ENCODE measurements at regions not wholly inside any gene's neighbourhood (a gene's known extent, or its start where the extent isn't known, plus 50 kb on each side); places are given as distances from the start of the nearest gene placed in this dataset.

GRCh38 chr12:90076851-90077319, 368.2 kb upstream of the ATP2B1 start:
- in situ Hi-C loops (cut with HindIII; ENCODE audit: low sequenced_read_pairs) = no loop called here
- H3K4me3 ChIP-seq (ENCODE audit: low read depth, low read length) = no peak overlapping the region
- no peak for TF ChIP-seq CTCF (IDR thresholded peaks at IDR 0.05; ENCODE audit: low read depth, low read length, missing control alignments)
- no peak for DNase-seq (ENCODE audit: low read depth)

- no peak for TF ChIP-seq CTCF (IDR thresholded peaks at IDR 0.05; ENCODE audit: low read depth, low read length, missing control alignments)
- DNase-seq (ENCODE audit: low read depth) = no peak
- H3K4me3 ChIP-seq (ENCODE audit: low read depth, low read length) = no peak overlapping the region
- in situ Hi-C loops (cut with HindIII; ENCODE audit: low sequenced_read_pairs) = no loop called here
These were observed 367.0 kb upstream of the ATP2B1 start for GRCh38 chr12:90075685-90076084.

GRCh38 chr12:90074086-90074485, 365.4 kb upstream of the ATP2B1 start:
- in situ Hi-C loops (cut with HindIII; ENCODE audit: low sequenced_read_pairs) = no loop called here
- no peak for TF ChIP-seq CTCF (IDR thresholded peaks at IDR 0.05; ENCODE audit: low read depth, low read length, missing control alignments)
- no peak overlapping the region for H3K4me3 ChIP-seq (ENCODE audit: low read depth, low read length)
- DNase-seq (ENCODE audit: low read depth) = no peak

GRCh38 chr12:90071996-90072395, 363.4 kb upstream of the ATP2B1 start:
- no peak for DNase-seq (ENCODE audit: low read depth)
- no peak overlapping the region for H3K4me3 ChIP-seq (ENCODE audit: low read depth, low read length)
- in situ Hi-C loops (cut with HindIII; ENCODE audit: low sequenced_read_pairs) = no loop called here
- no peak for TF ChIP-seq CTCF (IDR thresholded peaks at IDR 0.05; ENCODE audit: low read depth, low read length, missing control alignments)

- no peak overlapping the region for H3K4me3 ChIP-seq (ENCODE audit: low read depth, low read length)
- TF ChIP-seq CTCF (IDR thresholded peaks at IDR 0.05; ENCODE audit: low read depth, low read length, missing control alignments) = no peak
- no peak for DNase-seq (ENCODE audit: low read depth)
- in situ Hi-C loops (cut with HindIII; ENCODE audit: low sequenced_read_pairs) = no loop called here
These were observed 361.1 kb upstream of the ATP2B1 start for GRCh38 chr12:90069711-90070110.

- no peak overlapping the region for H3K4me3 ChIP-seq (ENCODE audit: low read depth, low read length)
- no peak for DNase-seq (ENCODE audit: low read depth)
- in situ Hi-C loops (cut with HindIII; ENCODE audit: low sequenced_read_pairs) = no loop called here
- no peak for TF ChIP-seq CTCF (IDR thresholded peaks at IDR 0.05; ENCODE audit: low read depth, low read length, missing control alignments)
These were observed 359.2 kb upstream of the ATP2B1 start for GRCh38 chr12:90067791-90068190.

Measured in astrocyte of the cerebellum (primary cell).